Astrocyte (in vitro differentiated cells and primary cell): ENCODE measurements at regions not wholly inside any gene's neighbourhood (a gene's known extent, or its start where the extent isn't known, plus 50 kb on each side); places are given as distances from the start of the nearest gene placed in this dataset.

Experiments
- DNase-seq: peaks from one replicate; pipeline ENCODE4 v3.0.0-alpha.2; 2010; ENCODE audit warnings: low read depth
- FAIRE-seq: peaks from 2 replicates; lab custom pipeline; 2011; peaks lifted over from hg19 to GRCh38; lab: Jason Lieb, UNC
- H2AFZ ChIP-seq: 2 replicates; pipeline ENCODE4 v1.6.0; 2012; ENCODE audit warnings: low read depth, low read length, inconsistent platforms
- H3K27ac ChIP-seq: 2 replicates; pipeline ENCODE4 v1.5.1; 2011; ENCODE audit warnings: low read depth, low read length, inconsistent platforms
- H3K27me3 ChIP-seq: 2 replicates; pipeline ENCODE4 v1.6.0; 2011; ENCODE audit warnings: low read length, inconsistent platforms; ENCODE audit not compliant: insufficient read depth
- H3K36me3 ChIP-seq: 2 replicates; pipeline ENCODE4 v1.5.1; 2011; ENCODE audit warnings: low read length, inconsistent platforms; ENCODE audit not compliant: insufficient read depth
- H3K4me1 ChIP-seq: 2 replicates; pipeline ENCODE4 v1.5.1; 2011; ENCODE audit warnings: low read length, inconsistent platforms; ENCODE audit not compliant: insufficient read depth
- H3K4me2 ChIP-seq: 2 replicates; pipeline ENCODE4 v1.6.0; 2012; ENCODE audit warnings: low read length, inconsistent platforms
- H3K4me3 ChIP-seq: 2 replicates; pipeline ENCODE4 v1.5.1; 2011; ENCODE audit warnings: low read depth, mild to moderate bottlenecking, low read length, inconsistent platforms; ENCODE audit not compliant: insufficient read depth
- H3K79me2 ChIP-seq: 2 replicates; pipeline ENCODE4 v1.6.0; 2012; ENCODE audit warnings: mild to moderate bottlenecking, low read length, inconsistent platforms; ENCODE audit not compliant: insufficient read depth
- H3K9ac ChIP-seq: 2 replicates; pipeline ENCODE4 v1.6.0; 2012; ENCODE audit warnings: mild to moderate bottlenecking, low read length, inconsistent platforms
- H3K9me3 ChIP-seq: 2 replicates; pipeline ENCODE4 v1.5.1; 2012; ENCODE audit warnings: low read depth, mild to moderate bottlenecking, low read length, inconsistent platforms; ENCODE audit not compliant: insufficient read depth
- H4K20me1 ChIP-seq: 2 replicates; pipeline ENCODE4 v1.6.0; 2012; ENCODE audit warnings: low read length, inconsistent platforms; ENCODE audit not compliant: insufficient read depth
- H3K27ac Mint-ChIP-seq: one replicate; pipeline ENCODE4 v1.8.0; 2021; ENCODE audit warnings: mild to moderate bottlenecking, mixed read lengths; ENCODE audit not compliant: unreplicated experiment
- H3K27me3 Mint-ChIP-seq: one replicate; pipeline ENCODE4 v1.8.0; 2021; ENCODE audit warnings: low read depth, mixed read lengths; ENCODE audit not compliant: unreplicated experiment
- H3K36me3 Mint-ChIP-seq: one replicate; pipeline ENCODE4 v1.8.0; 2021; ENCODE audit warnings: low read depth, mixed read lengths; ENCODE audit not compliant: unreplicated experiment
- H3K4me1 Mint-ChIP-seq: one replicate; pipeline ENCODE4 v1.8.0; 2021; ENCODE audit warnings: low read depth, mixed read lengths; ENCODE audit not compliant: unreplicated experiment
- H3K4me3 Mint-ChIP-seq: one replicate; pipeline ENCODE4 v1.8.0; 2021; ENCODE audit warnings: mild to moderate bottlenecking, moderate library complexity, mixed read lengths; ENCODE audit not compliant: unreplicated experiment
- H3K9me3 Mint-ChIP-seq: one replicate; pipeline ENCODE4 v1.8.0; 2021; ENCODE audit warnings: mild to moderate bottlenecking, mixed read lengths; ENCODE audit not compliant: unreplicated experiment
- CTCF ChIP-seq: IDR thresholded peaks from 2 replicates; pipeline ENCODE4 v1.5.1; 2011; ENCODE audit warnings: low read depth, mild to moderate bottlenecking, inconsistent platforms, low read length, moderate library complexity; ENCODE audit not compliant: insufficient read depth
- EZH2 ChIP-seq: IDR thresholded peaks from 2 replicates; pipeline ENCODE4 v1.6.1; 2012; ENCODE audit warnings: mild to moderate bottlenecking, low read length, inconsistent platforms; ENCODE audit not compliant: insufficient read depth

- H3K27ac Mint-ChIP-seq = no peak overlapping the region
- Histone ChIP-seq H3K36me3 (no peaks in the 10 kb centered on the region), H3K4me2 (no peak overlapping the region), H2AFZ (no peak overlapping the region), H3K27ac (no peak overlapping the region), H3K79me2 (no peaks in the 10 kb centered on the region), H4K20me1 (no peaks in the 10 kb centered on the region), H3K9me3 (no peaks in the 10 kb centered on the region), H3K4me1 (no peaks in the 10 kb centered on the region), H3K4me3 (no peak overlapping the region), H3K27me3 (no peaks in the 10 kb centered on the region), H3K9ac (no peak overlapping the region)
- H3K27me3 Mint-ChIP-seq = peaks cover 65% of the 10 kb centered on the region
- FAIRE-seq = no peak
- H3K4me3 Mint-ChIP-seq = no peak overlapping the region
- no peak for DNase-seq
- TF ChIP-seq EZH2 (no peak), CTCF (no peak)
- no peaks in the 10 kb centered on the region for H3K9me3 Mint-ChIP-seq
- H3K4me1 Mint-ChIP-seq = no peaks in the 10 kb centered on the region
- peaks cover 2% of the 10 kb centered on the region for H3K36me3 Mint-ChIP-seq
Measured at GRCh38 chr1:37258068-37258467, 216.3 kb upstream of the ZC3H12A start.

DNA sequence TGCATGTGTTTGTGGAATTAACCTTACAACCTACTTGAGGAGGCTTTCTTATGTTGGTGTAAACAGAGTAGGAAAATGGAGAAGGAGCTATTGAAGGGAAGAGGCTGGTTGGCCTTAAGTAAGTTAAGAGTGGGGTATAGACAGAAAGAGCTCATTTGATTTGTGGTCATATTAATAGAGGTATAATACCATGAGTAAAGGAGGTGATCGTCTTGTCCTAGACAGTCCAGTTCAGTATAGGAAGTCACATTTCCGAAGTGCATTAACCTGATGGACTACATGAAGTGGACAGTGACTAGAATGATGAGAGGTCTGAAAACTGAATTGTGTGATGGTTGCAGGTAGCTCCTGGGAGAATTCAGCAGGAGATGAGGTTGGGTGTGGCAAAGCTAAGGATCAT, 215.4 kb upstream of the ZC3H12A start:
- Histone ChIP-seq H3K9me3 (no peaks in the 10 kb centered on the region), H4K20me1 (no peaks in the 10 kb centered on the region), H3K79me2 (no peaks in the 10 kb centered on the region), H3K36me3 (no peaks in the 10 kb centered on the region), H3K4me2 (no peak overlapping the region), H3K4me3 (no peak overlapping the region), H3K27me3 (no peaks in the 10 kb centered on the region), H3K4me1 (no peaks in the 10 kb centered on the region), H2AFZ (no peak overlapping the region), H3K9ac (no peak overlapping the region), H3K27ac (no peak overlapping the region)
- Mint-ChIP-seq H3K36me3 (peaks cover 2% of the 10 kb centered on the region), H3K27ac (no peak overlapping the region), H3K4me3 (no peak overlapping the region), H3K4me1 (no peaks in the 10 kb centered on the region), H3K27me3 (peaks cover 65% of the 10 kb centered on the region), H3K9me3 (no peaks in the 10 kb centered on the region)
- TF ChIP-seq EZH2 (no peak), CTCF (no peak)
- DNase-seq (no peak), FAIRE-seq (no peak)

- no peaks in the 10 kb centered on the region for H3K36me3 ChIP-seq
- no peak overlapping the region for H3K4me2 ChIP-seq
- TF ChIP-seq EZH2 = no peak
- TF ChIP-seq CTCF = no peak
- H3K27ac ChIP-seq = no peak overlapping the region
- Mint-ChIP-seq H3K36me3 (peaks cover 2% of the 10 kb centered on the region), H3K4me1 (no peaks in the 10 kb centered on the region), H3K27ac (no peak overlapping the region), H3K4me3 (no peak overlapping the region), H3K27me3 (peaks cover 62% of the 10 kb centered on the region), H3K9me3 (no peaks in the 10 kb centered on the region)
- no peaks in the 10 kb centered on the region for H3K4me1 ChIP-seq
- FAIRE-seq = no peak
- no peak overlapping the region for H2AFZ ChIP-seq
- no peak for DNase-seq
- H3K79me2 ChIP-seq = no peaks in the 10 kb centered on the region
- H3K9ac ChIP-seq = no peak overlapping the region
- no peak overlapping the region for H3K4me3 ChIP-seq
- H3K9me3 ChIP-seq = no peaks in the 10 kb centered on the region
- H3K27me3 ChIP-seq = no peaks in the 10 kb centered on the region
- H4K20me1 ChIP-seq = no peaks in the 10 kb centered on the region
Measured at GRCh38 chr1:37261129-37261528, 213.3 kb upstream of the ZC3H12A start.
